GM12878 (cell line): ENCODE measurements at regions not wholly inside any gene's neighbourhood (a gene's known extent, or its start where the extent isn't known, plus 50 kb on each side); places are given as distances from the start of the nearest gene placed in this dataset.
A peak's percentile ranks its signal among the peaks of the same experiment; 100 is the strongest.

Experiments used
- ATF3 ChIP-seq: IDR thresholded peaks from 2 replicates; pipeline ENCODE4 v1.6.1; 2011; ENCODE audit warnings: low read depth, mild to moderate bottlenecking, low read length, moderate library complexity, borderline replicate concordance; ENCODE audit errors: extremely low read depth
- BMI1 ChIP-seq: fragments of 450-650 bp; IDR thresholded peaks from 2 replicates; pipeline ENCODE4 v1.6.1; 2016; ENCODE audit warnings: mild to moderate bottlenecking, moderate library complexity, borderline replicate concordance
- CHD2 ChIP-seq: IDR thresholded peaks from 2 replicates; pipeline ENCODE4 v1.6.1; 2011; ENCODE audit warnings: low read depth, low read length, improper control_type of control experiment, borderline replicate concordance
- IRF4 ChIP-seq: IDR thresholded peaks from 2 replicates; pipeline ENCODE4 v1.6.1; 2011; ENCODE audit warnings: low read depth, low read length
- KAT2A ChIP-seq: conservative IDR thresholded peaks from 2 replicates; pipeline ENCODE4 v1.6.1; 2011; ENCODE audit warnings: low read depth, low read length; ENCODE audit not compliant: control insufficient read depth
- KLF5 ChIP-seq: fragments of 450-650 bp; IDR thresholded peaks from 2 replicates; pipeline ENCODE4 v1.6.1; 2014; ENCODE audit warnings: mild to moderate bottlenecking; ENCODE audit not compliant: partially characterized antibody
- MAX ChIP-seq: IDR thresholded peaks from 2 replicates; pipeline ENCODE4 v1.6.1; 2012; ENCODE audit warnings: low read depth, low read length, improper control_type of control experiment
- MEF2B ChIP-seq: fragments of 450-650 bp; IDR thresholded peaks from 2 replicates; pipeline ENCODE4 v1.6.1; 2018; ENCODE audit warnings: mild to moderate bottlenecking, moderate library complexity; ENCODE audit not compliant: partially characterized antibody, poor library complexity, severe bottlenecking
- POLR2A ChIP-seq: IDR thresholded peaks from 2 replicates; pipeline ENCODE4 v1.6.1; 2011; ENCODE audit warnings: low read depth, mild to moderate bottlenecking, low read length
- RCOR1 ChIP-seq: conservative IDR thresholded peaks from 2 replicates; pipeline ENCODE4 v1.6.1; 2012; ENCODE audit warnings: low read depth, low read length, improper control_type of control experiment
- SMC3 ChIP-seq: IDR thresholded peaks from 2 replicates; pipeline ENCODE4 v1.6.1; 2011; ENCODE audit warnings: low read length, improper control_type of control experiment, borderline replicate concordance
- SRF ChIP-seq, 2 experiments: IDR thresholded peaks; 2 replicates each; pipeline ENCODE4 v1.6.1; 2011; ENCODE audit warnings: low read depth in 2 of 2, low read length in 2 of 2, mild to moderate bottlenecking in 1 of 2, moderate library complexity in 1 of 2
- SUZ12 ChIP-seq: fragments of 200-600 bp; sonication (generic); IDR thresholded peaks from one replicate; pipeline ENCODE4 v1.6.1; 2018; ENCODE audit warnings: antibody characterized with exemption, mild to moderate bottlenecking; ENCODE audit not compliant: unreplicated experiment
- TAF1 ChIP-seq: IDR thresholded peaks from 2 replicates; pipeline ENCODE4 v1.6.1; 2011; ENCODE audit warnings: mild to moderate bottlenecking, low read depth, low read length, borderline replicate concordance
- TARDBP ChIP-seq: IDR thresholded peaks from 2 replicates; pipeline ENCODE4 v1.6.1; 2016; ENCODE audit warnings: borderline replicate concordance
- USF1 ChIP-seq: IDR thresholded peaks from 2 replicates; pipeline ENCODE4 v1.6.1; 2011; ENCODE audit warnings: borderline replicate concordance, low read depth, mild to moderate bottlenecking, moderate library complexity, mixed read lengths, low read length; ENCODE audit not compliant: insufficient read depth; ENCODE audit errors: extremely low read length
- WRNIP1 ChIP-seq: IDR thresholded peaks from 2 replicates; pipeline ENCODE4 v1.6.1; 2011; ENCODE audit warnings: low read depth, low read length, improper control_type of control experiment, borderline replicate concordance
- YBX1 ChIP-seq: fragments of 450-650 bp; IDR thresholded peaks from 2 replicates; pipeline ENCODE4 v1.6.1; 2016; ENCODE audit warnings: antibody characterized with exemption
- ZNF24 ChIP-seq: fragments of 450-650 bp; IDR thresholded peaks from 2 replicates; pipeline ENCODE4 v1.6.1; 2017; ENCODE audit warnings: antibody characterized with exemption, mild to moderate bottlenecking
- ZNF274 ChIP-seq: IDR thresholded peaks from one replicate; pipeline ENCODE4 v1.8.0; 2011; ENCODE audit not compliant: insufficient read length, insufficient read depth
- ZNF592 ChIP-seq: fragments of 450-650 bp; IDR thresholded peaks from 2 replicates; pipeline ENCODE4 v1.6.1; 2017; ENCODE audit warnings: mild to moderate bottlenecking, moderate library complexity
- TF ChIP-seq, protein P1 (sequence below): fragments of 450-650 bp; formaldehyde crosslinking; IDR thresholded peaks from 2 replicates; pipeline ENCODE4 v1.4.0; 2020; ENCODE audit warnings: mild to moderate bottlenecking, moderate library complexity

- TF ChIP-seq RCOR1 (no peak), SMC3 (no peak), BMI1 (peak; percentile 72), TAF1 (no peak), CHD2 (0 out of 2 replicates have a peak, but pooled peaks have one; percentile 10), SRF (IDR thresholded peaks at IDR 0.05; ENCODE audit: low read depth in 2 of 2, low read length in 2 of 2) (0 out of 4 replicates have a peak, but pooled peaks of 1 of the 2 experiments have one; percentile 62), USF1 (no peak), MEF2B (peak; percentile 51), ZNF24 (no peak), ZNF274 (no peak), TARDBP (no peak), KAT2A (no peak), ATF3 (no peak), MAX (no peak), KLF5 (no peak), YBX1 (no peak), SUZ12 (no peak), POLR2A (no peak), WRNIP1 (no peak), ZNF592 (no peak), IRF4 (peak; percentile 91)
- TF ChIP-seq, protein P1, sequence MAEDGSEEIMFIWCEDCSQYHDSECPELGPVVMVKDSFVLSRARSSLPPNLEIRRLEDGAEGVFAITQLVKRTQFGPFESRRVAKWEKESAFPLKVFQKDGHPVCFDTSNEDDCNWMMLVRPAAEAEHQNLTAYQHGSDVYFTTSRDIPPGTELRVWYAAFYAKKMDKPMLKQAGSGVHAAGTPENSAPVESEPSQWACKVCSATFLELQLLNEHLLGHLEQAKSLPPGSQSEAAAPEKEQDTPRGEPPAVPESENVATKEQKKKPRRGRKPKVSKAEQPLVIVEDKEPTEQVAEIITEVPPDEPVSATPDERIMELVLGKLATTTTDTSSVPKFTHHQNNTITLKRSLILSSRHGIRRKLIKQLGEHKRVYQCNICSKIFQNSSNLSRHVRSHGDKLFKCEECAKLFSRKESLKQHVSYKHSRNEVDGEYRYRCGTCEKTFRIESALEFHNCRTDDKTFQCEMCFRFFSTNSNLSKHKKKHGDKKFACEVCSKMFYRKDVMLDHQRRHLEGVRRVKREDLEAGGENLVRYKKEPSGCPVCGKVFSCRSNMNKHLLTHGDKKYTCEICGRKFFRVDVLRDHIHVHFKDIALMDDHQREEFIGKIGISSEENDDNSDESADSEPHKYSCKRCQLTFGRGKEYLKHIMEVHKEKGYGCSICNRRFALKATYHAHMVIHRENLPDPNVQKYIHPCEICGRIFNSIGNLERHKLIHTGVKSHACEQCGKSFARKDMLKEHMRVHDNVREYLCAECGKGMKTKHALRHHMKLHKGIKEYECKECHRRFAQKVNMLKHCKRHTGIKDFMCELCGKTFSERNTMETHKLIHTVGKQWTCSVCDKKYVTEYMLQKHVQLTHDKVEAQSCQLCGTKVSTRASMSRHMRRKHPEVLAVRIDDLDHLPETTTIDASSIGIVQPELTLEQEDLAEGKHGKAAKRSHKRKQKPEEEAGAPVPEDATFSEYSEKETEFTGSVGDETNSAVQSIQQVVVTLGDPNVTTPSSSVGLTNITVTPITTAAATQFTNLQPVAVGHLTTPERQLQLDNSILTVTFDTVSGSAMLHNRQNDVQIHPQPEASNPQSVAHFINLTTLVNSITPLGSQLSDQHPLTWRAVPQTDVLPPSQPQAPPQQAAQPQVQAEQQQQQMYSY = no peak
Observed at GRCh38 chr20:40156600-40157317, 532.3 kb downstream of the MAFB start (continued).
